ENCODE measurements at regions not wholly inside any gene's neighbourhood (a gene's known extent, or its start where the extent isn't known, plus 50 kb on each side); places are given as distances from the start of the nearest gene placed in this dataset.

GRCh38 chr12:13299457-13299856, 102.9 kb downstream of the EMP1 start:
- TF ChIP-seq CTCF (IDR thresholded peaks at IDR 0.05; ENCODE audit: low read depth, low read length, missing input control) (no peak), SP1 (IDR thresholded peaks at IDR 0.05) (no peak), JUND (IDR thresholded peaks at IDR 0.05) (no peak), TAF1 (conservative IDR thresholded peaks at IDR 0.05) (no peak), YY1 (IDR thresholded peaks at IDR 0.05) (no peak), MAX (IDR thresholded peaks at IDR 0.05) (no peak), RAD21 (IDR thresholded peaks at IDR 0.05) (no peak)

Data from liver (tissue), 3 donors.